ENCODE measurements at regions not wholly inside any gene's neighbourhood (a gene's known extent, or its start where the extent isn't known, plus 50 kb on each side); places are given as distances from the start of the nearest gene placed in this dataset.

DNA sequence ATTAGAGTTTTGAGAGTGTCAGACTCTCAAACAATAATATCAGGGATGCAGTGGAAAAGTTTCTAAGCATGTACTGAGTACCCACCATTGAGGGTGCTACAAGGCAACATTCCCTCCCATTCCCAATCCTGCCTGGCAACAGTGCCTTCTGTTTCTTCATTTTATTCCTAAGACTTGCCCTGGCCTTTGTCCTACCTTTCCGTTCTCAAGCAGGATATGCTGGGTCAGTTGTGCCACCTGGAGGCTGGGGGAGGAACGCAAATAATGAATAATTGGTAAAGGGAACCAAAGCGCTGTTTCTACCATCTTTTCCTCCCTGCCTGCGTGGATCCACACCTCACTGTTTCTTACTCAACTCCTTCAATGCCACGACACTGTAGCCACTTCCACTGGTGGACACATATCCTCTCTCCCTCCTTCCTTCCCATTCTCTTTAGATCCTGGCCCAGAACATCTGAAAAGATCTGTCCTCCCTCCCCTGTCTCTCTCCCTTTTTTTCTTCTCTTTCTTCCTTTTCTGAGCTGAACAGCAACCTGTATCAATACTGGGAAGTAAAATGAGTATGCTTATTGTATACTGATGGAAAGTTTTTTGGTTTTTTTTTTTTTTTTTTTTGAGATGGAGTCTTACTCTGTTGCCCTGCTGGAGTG is 149.5 kb downstream of the C9orf152 start:
- no peak for DNase-seq (ENCODE audit: low read depth)

DNA sequence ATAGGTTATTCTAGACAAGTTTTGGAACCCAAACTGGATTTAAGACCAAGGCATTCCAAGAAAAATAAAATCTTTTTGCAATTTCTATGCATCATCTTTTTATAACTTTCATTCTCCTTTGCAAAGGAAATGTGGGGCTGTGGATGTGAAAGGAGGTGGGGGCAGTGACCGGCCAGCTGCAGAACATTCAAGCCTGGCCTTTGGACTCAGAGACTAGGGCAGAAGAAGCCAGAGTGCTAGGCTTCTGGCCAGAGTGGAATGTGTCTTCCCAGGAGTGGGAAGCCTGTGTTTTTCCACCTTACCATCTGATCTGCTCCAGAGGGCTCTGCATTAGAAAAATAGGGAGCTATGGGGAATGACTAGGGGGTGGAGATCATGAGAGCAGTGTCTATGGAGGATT is 148.5 kb downstream of the C9orf152 start:
- no peak for DNase-seq (ENCODE audit: low read depth)

DNA sequence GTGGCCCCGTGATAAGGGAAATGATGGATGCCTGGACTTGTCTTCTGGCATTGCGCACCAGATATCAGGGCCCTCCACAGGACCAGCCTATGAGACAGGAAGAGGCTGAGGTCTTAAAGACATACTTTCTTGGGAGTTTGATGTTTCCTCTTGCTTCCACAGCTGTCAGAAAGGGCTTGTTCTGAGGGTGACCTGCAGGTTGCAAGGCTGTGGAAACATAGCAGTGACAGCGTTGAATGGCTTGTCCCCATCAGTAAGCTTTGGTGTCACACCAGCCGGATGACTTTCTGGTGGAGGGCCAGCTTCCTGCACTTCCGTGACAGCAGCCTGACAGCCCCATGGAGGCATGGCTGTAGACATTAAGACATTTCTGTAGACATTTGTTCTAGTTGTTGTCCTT is 143.2 kb downstream of the C9orf152 start:
- no peak for DNase-seq (ENCODE audit: low read depth)

DNA sequence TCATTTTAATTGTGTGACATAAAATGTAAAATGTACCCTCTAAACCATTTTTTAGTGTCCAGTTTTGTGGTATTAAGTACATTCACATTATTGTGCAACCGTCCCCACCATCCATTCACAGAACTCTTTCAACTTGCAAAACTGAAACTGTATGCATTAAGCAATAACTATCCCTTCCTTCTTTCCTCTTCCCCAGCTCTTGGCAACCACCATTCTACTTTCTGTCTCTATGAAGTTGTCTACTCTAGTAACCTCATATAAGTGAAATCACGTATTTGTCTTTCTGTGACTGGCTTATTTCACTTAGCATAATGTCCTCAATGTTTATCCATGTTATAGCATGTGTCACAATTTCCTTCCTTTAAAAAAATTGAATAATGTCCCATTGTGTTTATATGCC is 142.4 kb downstream of the C9orf152 start:
- no peak for DNase-seq (ENCODE audit: low read depth)

DNA sequence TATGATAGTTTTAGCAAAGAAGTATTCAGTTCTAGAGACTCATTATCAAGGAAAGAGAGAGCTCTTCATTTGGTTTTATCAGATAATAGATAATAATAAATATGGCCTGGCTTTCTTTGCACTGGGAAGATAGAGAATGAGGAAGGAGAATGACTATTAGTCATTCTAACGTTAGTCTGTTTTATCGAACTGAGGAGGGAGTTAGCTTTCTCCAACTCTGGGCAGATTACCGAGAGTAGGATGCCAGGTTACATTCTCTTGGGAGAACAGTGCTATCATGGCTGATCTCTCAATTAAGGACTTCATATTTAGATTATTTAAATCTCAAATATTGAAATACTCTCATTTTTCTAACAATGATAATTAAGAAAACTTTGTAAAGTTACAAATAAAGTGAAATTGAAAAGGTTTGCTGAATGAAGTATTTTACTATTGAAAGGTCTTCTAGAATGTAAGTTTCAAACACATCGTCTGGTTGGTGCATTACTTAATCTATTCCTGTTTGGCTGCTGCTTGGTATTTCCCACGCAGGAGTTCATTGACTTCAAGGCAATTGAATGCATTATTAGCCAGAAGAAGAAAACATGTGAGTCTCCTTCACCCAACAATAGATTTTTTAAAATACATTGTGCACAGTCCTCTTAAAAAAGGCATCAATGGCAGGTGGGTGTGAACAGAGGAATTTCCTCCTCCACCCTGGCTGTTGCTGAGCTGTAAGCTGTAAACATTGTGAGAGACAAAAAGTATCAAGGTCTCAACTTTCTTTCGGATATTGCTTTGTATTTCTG is 140.8 kb downstream of the C9orf152 start:
- no peak for DNase-seq (ENCODE audit: low read depth)

DNA sequence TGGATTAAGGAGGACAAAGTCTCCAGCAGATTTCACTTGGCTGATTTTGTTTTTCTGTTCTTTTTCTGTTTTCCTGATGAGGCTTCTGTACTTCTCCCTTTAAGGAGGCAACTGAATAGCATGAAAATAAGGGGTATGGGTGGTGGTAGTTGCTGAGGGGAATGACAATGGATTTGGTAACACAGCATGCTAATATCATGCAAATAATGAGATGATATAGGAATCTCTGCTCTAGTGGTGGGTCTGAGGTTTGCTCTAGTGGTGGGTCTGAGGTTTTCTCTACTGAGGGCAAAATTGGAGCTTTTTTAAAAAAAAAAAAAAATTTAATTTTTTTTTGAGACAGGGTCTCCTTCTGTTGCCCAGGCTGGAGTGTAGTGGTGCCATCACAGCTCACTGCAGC is 139.7 kb downstream of the C9orf152 start:
- DNase-seq (ENCODE audit: low read depth) = no peak

DNA sequence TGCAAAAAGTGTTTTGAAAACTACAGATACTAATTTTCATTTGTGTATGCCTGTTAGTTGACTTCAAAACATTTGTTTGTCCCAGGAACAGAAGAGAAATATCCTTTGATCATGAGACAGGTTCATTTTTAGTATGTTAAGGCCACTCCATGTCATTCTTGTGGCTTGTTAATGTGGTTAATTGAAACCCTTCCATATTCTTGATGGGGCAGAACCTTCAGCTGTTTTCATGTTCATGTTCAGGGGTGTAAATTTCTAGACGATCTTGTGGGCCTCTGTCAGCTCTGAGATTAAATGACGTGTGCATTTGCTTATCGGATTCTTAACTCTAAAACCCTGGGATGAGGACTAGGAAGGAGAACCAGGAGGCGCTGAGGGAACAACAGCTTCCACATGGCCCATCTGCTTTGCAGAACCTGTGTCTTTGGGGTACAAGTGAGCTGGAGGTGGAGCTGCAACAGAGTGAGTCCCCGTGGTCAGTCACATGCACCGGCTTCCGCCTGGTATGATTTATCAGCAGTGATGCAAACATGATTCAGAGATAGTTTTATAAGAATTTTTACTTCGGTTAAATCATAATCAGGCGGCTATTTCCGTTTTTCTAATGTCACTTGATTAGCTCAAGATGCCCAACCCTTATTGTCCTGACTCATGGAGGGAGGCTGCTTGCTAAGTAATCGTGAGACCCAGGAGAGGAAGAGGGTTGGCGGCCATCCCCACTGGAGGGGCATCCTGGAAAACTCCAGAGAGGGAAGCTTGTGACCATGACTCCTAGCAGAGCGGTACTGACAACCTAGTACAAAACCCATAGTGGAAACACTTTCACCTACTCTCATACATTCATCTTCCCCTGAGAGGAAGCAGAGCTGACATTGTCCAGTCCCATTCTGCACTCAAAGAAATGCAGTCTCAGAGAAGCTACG is 138.4 kb downstream of the C9orf152 start:
- DNase-seq (ENCODE audit: low read depth) = no peak

DNA sequence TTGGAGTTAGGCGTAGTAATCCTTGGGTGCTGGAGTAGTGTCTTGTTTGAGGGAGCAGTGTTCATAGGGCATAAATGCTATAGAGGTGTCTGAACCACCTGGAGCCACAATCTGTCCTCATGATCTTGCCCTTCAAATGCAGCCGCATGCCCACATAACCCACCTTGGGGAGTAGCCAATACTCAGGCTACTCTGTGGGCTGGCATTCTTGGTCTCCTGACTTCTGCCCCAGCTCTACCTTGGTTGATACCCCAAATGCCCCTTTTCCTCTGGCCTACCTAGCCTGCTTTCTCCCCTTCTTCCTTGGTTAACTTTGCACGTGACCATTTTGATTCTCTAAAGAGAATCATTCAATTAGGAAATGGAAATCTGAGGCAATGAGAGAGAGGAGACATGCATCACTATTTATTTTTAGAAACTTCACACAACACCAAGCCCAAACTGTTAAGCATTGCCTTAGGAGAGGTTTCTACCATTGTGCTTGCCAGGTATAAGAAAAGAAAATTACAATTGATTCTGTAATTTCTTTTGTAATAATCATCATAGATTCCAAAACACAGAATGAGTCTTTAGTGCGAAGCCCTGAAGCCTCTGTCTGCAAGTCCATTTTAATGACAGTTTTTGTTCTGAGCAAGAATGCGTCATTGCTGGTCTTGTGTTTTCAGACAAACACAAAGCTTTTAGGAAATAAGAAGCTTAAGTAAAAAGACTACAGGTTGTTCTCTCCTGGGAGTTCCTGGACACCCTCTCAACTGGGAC is 135.2 kb downstream of the C9orf152 start:
- no peak for DNase-seq (ENCODE audit: low read depth)

DNA sequence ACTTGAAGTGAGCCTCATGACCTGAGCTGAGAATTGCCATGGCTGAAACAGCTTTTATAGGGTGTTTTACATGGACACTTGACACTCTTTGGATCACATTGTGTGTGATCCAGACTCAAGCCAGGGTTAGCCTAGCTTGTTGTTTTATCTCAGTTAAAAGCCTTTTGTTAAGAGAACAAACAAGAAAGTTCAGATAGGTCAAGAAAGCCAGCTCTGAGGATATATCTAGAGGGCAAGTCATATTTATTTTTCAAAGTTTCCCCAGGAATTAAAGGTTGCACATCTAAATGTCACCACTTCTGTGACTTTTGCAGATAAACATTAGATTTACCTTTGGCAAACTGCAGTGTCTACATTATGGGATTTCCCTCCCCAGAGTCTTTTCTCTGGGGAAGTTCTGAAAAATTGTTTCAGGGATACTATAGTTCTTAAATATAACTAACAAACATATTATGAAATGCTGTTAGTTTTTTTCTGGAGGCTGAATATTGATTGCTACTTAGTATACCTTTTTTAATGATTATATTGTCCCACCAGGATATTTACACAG is 134.5 kb downstream of the C9orf152 start:
- no peak for DNase-seq (ENCODE audit: low read depth)

DNA sequence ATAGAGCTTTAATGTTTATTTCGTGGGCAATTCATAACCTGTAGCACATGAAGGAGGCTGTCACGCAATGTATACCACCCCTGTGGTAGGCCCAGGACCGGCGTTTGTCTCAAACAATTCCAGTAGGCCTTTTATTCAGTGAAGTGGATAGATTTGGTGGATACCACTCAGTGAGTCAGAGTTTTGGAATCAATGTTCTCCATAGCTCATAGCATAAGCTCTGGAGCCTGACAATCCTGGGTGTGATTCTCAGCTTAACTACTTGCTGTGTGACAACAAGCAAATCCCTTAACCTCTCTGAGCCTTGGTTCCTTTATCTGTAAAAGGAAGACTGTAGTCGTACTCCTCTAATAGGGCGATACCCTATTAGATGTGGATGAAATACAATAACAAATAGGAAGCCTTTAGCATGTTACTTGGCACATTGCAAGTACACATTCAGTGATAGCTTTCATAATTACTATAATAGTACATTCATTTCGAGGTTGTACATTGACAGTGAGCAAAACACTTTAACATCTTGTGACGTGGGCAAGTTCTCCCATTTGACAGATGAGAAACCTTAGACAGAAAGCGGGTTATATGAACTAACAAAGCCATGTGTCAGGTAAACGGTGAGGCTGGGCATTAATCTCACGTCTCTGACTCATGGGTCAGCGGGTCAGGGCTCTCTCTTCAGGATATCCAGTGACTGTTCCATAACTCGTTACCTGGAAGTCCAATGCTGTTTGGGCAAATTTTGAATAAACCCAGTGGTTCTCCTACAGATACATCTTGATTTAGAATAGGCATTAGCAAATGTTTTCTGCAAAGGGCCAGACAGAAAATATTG is 130.8 kb downstream of the C9orf152 start:
- DNase-seq (ENCODE audit: low read depth) = no peak

DNA sequence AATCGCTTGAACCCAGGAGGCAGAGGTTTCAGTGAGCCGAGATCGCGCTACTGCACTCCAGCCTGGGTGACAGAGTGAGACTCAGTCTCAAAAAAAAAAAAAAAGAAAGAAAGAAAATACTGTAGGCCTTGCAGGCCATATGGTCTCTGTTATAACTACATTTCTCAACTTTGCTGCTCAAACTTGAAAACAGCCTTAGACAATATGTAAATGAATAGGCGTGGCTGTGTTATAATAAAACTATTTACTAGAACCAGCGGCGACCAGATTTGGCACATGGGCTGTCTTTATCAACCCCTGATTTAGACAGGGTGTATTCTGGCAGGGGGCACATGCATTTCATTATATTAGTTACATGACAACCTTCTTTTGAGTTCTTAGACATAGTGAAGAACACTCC is 130.0 kb downstream of the C9orf152 start:
- no peak for DNase-seq (ENCODE audit: low read depth)

DNA sequence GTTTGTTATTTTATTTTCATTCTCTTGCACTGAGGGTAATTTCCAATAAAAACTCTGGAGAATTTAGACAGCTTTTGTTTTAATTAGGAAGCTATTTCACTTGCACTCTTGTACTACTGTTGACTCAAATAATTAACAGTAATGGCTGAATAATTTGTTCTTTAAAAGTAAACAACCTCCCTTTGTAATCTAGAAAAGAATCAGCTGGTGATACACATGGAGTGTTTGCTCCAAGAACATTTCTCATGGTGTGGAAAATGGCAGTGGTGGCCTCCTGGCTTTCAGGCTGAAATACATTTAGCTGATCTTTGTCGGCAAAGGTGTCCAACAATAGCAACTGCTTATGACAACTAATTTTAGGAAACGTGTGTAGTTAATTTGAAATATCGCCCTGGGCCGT is 129.4 kb downstream of the C9orf152 start:
- DNase-seq (ENCODE audit: low read depth) = no peak

DNA sequence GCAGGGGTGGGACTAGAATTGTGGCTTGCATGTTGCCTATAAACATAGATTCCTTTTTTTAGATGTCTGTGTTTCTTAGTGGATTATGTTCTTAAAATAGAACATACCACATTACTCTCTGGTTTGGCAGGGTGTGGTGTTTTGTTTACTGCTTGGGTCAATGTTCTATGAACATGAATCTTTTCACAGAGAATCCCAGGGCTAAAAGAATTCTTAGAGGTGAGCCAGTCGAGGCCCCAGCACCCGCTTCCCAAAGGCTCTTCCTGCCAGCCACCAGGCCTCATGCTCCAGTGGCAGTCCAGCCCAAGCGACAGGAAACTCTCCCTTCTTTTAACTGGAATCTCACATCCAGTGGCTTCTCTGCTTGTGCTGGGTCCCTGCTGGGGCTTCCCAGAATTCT is 126.6 kb downstream of the C9orf152 start:
- no peak for DNase-seq (ENCODE audit: low read depth)

DNA sequence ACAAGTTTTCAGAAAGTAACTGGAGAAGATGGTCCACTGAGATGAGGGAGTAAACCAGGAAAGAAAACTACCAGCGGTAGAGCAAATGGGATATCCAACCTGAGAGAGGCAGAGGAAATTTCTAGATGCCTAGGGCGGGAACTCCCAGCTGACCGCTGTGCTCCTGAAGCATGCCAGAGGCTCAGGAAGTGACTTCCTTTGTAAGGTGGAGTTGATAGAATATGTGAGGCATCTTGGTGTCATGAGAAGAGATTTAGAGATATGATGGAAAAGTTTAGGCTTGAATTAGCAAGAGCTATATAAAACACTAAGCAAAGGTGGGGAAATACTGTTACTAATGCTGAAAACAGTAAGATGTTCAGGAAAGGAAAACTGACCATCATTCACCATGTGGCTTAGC is 124.1 kb downstream of the C9orf152 start:
- no peak for DNase-seq (ENCODE audit: low read depth)

DNA sequence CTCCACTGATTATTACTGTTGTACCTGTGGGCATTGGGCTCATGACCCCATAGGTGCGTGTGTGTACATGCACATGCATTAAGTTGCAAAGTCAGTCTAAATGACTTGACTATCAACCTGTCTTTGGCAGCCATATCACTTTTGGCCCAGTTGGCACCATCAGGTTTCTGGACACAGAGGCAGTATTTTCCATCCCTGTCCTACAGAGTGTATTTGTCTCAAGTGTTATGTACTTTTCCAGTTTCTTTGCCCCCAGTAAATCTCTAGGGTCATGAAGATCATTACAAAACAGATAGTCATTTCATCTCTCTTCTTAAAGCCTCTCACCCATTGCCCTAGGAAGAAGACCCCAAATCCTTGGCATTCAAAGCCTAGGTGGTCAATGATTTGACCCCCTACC is 121.4 kb downstream of the C9orf152 start:
- no peak for DNase-seq (ENCODE audit: low read depth)

DNA sequence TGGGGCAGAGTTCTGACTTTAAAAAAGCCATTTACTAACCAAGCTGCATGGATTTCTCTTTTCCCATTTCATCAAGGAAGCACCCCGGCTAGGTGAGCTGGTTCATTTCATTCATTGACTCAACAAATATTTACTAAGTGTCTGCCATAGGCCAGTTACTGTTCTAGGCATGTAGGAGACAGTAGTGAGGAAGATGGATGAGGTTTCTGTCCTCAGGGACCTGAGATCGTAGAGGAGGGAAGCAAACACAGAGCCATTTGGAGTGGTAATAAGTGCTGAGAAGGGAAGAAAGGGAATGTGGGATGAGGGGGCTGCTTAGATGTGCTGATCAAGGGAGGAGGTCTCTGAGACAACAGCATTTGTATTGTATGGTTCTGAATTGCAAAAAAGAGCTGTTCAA is 120.4 kb downstream of the C9orf152 start:
- DNase-seq (ENCODE audit: low read depth) = no peak

DNA sequence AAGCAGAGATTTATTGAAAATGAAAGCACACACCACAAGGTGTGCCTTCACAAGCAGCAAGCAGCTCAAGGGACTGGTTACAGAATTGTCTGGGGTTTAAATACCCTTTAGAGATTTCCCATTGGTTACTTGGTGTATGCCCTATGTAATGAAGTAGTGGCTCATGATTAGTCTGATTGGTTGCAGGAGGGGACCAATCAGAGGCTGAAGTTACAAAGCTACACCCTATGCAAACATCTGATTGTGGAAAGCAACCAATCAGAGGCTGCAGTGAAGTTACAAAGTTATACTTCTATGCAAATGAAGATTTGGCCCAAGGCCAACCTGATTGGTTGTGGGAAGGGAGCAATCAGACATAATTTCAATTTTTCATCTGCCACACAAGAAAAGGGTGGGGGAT is 119.9 kb downstream of the C9orf152 start:
- no peak for DNase-seq (ENCODE audit: low read depth)

DNA sequence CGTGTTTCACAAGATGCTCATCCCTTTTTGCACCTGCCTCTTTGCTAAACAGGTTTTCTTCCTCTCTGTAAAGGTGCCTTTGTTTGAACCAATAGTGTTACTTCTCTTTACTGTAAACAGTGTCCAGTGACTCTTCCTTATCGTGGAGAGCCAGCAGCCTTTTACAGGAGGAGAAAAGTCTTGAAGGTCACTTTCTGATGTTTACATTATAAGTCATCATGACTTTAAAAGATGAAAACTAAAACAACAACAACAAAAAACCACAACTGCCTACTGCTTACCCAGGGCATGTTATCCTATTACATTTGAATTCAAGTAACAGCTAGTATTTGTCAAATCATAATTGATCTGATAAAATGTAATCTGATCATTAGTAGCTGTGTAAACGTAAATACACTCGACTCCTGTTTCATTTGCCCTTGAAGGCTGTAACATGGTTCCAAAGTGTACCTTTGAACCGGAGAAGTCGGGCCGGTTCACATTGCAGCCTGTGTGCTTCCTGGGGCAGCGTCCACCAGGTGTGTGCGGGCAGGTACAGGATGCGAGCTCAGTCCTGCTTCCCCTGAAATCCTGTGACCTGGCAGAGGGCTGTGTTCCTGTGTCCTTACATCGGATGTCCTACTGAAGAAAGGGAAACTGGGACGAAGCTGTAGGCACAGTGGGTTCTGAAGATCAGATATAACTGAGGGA is 118.1 kb downstream of the C9orf152 start:
- DNase-seq (ENCODE audit: low read depth) = no peak

DNA sequence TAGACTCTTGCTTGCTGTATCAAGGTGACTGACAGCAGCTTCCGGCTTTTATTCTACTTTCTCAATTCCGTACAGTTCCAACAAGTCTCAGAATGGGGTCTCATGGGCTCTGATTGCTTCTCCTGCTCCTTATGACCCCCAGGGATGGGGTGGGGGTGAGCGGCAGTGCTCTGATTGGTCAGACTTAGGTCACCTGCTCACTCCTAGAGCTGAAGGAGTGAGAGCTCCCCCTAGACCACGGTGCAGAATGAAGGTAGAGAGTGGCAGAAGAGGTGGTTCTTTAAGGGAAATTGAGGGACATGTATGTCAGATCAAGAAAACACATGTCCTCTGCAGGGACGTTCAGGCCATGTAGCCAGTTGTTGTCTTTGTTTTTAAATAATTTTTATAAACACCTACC is 115.2 kb downstream of the C9orf152 start:
- no peak for DNase-seq (ENCODE audit: low read depth)

DNA sequence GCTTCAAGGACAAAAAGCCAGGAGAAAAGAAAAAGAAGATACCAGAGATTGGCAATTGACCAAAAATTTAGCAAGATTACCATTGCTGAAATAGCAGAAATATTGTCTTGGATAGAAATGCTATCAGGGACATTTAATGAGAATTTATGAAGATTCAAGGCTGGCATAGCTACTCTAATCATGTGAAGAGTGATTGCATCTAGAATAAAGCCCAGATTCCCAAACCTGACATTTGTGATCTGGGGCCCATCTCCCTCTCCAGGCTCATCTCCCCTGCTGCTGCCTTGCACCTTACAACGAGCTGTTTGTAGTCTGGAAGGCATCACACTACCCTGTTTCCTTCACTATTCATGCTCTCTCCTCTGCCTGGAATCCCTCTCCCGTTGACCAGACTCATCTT is 114.5 kb downstream of the C9orf152 start:
- no peak for DNase-seq (ENCODE audit: low read depth)

All from stimulated activated CD8-positive, alpha-beta memory T cell treated with anti-CD3 and anti-CD28 coated beads, Interleukin-12 subunit alpha, Interleukin-12 subunit beta, amount 100 ng/mL, for 1 hour (primary cell).